ENCODE measurements at regions not wholly inside any gene's neighbourhood (a gene's known extent, or its start where the extent isn't known, plus 50 kb on each side); places are given as distances from the start of the nearest gene placed in this dataset.

DNA sequence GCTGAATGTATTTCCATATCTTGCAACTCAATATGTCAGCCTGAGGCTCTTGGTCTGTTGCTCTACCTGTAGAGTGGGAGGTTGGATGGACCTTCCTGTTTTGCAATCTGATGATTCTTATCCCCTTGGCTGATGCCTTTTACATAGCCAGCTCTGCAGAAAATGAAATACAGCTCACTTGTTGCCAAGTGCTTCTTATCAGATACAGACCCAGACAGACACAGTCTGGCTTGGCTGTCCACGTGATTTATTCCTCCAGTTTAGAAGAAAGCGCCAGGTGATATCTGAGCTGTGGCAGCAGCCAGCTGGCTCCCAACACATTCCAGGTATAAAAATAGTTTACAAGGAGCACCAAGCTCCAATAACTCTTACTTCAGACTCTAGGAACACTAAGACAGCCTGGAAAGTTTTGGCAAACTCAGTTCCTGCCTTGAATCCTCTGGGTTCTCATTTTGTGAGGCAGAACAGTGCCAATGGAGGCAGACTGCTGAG, 479.2 kb upstream of the USP24 start:
- DNase-seq = no peak

DNA sequence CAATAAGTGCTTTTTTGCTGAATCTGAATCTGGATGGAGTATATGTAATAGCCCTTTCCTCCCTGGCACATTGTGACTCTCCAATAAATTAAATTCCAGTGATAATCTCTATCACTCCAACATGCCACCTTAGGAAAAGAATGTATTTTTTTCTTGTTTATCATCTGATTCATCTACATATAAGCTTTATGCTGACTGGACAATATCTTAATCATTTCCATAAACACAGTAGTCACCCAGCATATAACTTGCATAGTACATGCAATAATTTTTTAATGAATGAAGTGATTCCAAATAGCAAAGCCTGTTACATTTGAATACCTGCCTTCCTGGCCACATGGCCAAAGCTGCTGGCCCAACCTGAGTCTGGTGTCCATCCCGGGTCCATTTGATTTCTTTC, 477.6 kb upstream of the USP24 start:
- no peak for DNase-seq

DNA sequence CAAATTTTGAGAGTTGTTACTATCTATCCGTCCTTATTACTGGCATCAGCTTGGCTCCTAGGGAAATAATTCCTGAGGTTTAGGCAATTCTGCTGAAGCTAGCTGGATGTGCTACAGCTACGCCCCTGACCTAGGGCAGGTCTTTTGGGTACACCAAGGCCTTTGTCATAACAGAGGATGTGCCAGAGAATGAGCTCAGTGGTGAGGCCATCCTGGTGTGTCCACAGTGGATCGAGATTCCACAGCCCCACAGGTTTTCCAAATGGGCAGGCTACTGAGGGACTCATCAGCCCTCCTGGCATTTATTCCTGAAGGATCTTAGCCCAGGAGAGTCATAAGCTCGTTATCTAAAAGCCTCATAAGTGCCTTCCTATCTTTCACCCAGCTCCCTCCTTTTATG, 475.2 kb upstream of the USP24 start:
- no peak for DNase-seq

DNA sequence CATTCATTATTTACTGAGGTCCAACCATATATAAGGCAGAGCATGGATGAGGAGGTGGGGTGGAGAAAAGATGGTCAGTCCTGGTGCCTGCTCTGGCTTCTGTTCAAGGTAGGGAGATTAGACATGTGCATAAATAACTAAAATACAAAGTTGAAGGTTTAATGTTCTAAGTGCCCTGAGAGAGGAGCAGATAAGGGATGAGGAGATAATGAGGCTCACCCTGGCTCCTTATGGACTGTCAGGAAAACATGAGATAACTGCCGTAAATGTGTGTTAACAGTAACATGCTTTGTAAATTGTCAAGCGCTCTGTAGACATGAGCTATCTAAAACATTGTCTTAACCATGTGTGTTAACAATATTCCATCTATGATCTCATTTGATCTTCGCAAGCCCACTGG, 474.6 kb upstream of the USP24 start:
- DNase-seq = no peak

DNA sequence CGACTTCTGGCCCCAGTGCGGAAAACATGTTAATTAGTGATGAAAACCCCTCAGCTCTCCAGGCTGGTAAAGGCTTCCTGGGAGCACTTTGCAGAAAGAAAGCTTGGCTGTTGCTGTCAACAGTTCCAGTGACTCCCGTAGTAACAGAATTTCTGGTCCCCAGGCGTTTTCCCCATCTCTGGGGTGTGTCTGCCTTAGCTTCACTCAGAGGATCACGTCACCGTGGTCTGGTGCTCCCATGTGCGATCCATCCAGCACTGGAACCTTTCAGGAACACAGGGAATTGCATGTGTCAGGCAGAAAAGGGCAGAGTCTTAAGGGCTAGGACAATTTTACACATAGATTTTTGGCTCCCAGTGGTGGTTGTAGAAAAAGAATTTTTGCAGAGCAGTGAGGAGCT, 470.4 kb upstream of the USP24 start:
- no peak for DNase-seq

DNA sequence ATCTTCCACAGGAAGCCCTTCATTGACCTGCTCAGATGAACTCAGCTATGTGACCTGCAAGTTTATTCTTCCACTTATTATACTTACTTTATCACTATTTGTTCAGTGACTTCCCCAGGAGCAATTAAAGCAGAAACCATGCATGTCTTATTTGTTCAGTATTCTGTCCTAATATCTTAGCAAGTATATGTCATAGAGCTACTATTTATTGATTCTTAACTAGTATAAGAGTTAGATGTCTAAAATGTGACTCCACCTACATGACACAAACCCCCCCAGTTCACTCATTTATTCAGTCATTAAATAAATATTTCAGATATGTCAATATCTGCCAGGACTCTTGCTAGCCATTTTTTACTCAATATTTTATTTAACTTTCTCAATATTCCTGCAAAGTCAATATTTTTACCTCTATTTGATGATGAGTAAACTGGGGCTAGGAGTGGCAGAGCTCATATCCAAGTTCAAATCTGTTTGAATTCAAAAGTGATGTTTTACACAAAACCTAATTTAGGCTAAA, 469.0 kb upstream of the USP24 start:
- DNase-seq = no peak

DNA sequence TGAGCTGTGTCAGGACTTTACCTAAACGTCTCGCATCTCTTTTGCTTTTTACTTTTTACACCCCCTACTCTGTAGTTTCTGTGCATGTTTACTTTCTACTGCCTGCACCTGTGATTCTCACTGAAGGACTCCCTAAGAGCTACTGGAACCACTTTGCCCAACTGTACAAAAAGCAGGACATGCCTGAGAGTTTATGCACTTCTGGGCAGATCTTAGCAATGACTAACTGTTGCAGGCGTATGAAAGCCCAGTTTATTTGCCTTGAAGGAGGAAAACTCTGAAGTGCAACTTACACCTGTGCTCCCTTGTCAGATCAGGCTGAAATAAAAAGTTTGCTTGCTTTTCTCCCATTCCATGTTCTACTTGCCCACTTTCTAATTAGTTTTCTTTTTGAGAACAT, 467.0 kb upstream of the USP24 start:
- no peak for DNase-seq

DNA sequence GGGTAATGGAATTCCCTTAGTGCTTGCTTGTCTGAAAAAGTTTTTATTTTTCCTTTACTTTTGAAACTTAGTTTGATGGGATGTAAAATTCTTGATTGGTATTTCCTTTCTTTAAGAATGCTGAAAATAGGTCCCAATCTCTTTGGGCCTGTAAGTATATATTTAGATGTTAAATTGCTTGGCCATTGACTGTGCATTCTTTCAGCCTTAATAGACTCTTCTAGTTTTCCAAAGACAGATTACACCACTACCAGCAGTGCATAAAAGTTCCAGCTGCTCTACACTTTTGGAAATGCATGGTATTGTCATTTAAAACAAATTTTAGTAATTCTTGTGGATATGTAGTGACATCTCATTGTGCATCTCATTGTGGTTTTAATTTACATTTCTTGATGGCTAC, 464.8 kb upstream of the USP24 start:
- DNase-seq = no peak

DNA sequence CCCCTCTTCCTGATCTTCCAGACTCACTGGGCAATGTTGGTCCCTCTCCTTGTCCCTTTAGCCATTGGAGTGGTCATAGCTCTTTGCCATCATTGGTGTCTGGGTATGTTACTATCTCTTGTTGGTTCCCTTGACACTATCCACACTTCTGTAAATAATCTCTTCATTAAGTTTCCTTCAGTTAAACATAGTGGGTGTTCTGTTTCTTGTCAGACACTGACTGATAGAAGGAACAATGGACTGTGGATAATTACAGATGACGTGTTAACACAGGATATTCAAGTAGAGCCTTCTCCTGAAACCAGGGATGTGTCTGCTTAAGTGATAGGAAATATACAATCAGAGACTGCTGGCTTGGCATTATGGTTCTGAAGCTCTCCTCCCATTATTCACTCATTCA, 458.3 kb upstream of the USP24 start:
- no peak for DNase-seq

DNA sequence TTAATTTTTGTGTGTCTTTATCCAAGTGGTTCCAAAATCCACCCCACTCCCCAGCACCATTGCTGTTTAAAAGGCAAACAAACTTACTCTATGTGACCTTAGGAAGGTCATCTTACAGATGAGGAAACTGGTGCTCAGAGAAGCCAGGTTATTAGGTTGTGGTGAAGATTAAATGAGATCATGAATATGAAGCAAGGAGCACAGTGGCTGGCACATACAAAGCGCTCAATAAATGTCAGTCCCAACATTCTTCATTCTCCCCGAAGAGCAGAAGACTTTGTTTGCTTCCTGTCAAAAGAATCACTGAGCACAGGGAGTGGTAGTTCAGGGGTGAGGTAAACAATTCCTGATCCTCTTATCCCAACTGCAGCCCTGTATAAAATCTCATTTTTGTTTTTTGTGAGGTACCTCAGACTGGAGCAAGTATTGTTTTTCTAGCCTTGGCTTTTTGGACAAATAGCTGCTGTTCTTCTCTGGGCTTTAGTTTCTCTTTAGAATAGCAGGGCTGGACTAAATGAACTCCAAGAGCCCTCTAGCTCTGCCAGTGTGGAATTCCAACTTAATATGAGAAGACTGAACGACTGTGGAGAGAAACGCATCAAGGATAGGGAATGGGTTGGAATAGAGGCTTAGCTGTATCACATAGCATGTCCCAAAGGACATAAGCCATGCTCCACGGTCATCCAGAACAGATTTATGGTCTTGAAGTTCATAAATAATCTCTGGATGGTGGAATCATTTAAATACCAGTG, 455.3 kb upstream of the USP24 start:
- no peak for DNase-seq

DNA sequence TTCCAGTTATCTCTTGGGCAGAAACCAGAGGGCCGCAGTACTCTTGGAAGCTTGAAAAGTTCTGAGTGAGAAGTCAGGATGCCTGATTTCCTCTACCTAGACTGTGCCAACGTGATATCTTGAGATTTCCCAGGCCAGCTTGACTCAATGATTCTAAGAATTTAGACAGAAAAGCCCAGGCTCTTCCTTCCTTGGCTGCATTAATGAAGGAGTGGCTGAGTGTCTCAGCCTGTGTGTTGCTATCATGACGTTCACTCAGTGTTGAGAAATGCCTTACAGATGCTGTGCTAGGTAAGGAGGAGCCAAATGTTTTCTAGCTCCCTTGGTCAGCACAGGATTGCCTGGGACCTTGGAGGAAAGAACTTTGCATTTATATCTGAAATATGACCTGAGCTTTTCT, 454.1 kb upstream of the USP24 start:
- no peak for DNase-seq

DNA sequence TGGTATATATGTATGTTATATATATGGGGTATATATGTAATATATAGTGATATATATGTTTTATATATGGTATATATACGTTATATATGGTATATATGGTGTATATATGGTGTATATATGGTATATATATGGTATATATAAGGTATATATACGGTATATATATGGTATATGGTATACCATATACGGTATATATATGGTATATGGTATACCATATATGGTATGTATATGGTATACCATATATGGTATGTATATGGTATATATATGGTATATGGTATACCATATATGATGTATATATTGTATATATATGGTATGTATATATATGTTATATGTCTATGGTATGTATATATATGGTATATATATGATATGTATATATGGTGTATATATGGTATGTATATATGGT, 447.7 kb upstream of the USP24 start:
- no peak for DNase-seq

DNA sequence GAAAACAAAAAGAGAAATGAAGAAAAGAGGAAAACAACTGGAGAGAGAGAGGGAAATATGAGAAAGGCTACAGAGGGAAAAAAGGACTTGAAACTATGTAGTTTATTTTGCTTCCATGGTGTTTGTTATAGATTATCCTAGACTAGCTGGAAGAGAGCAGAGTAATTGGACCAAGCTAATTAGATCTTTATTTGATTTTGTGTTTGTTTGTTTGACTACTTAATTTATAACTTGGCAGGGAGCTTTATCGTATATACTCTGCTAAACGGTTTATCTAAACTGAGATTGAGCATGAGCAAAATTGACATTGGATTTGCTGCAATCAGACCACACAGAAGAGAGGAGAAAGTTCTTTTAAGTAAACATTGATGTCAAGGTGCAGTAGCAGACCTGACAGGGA, 443.8 kb upstream of the USP24 start:
- no peak for DNase-seq

DNA sequence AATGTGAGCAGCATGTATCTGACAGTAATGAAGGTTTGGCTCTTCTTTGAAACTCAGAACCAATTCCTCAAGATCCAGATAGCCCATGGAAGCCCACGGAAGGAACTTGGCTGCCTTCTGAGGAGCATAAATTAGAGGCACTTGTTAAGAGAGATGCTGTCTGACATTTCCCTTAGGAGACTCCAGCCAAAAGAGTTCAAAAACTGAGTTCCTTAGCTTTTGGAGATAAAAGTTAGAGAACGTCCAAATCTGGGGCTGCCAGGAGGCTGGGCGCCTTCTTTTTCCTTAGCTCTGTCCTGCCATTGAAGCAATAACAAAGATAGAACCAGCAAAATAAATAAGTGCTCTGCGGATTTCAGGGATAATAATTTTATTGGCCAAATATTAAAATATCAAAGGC, 439.6 kb upstream of the USP24 start:
- no peak for DNase-seq

DNA sequence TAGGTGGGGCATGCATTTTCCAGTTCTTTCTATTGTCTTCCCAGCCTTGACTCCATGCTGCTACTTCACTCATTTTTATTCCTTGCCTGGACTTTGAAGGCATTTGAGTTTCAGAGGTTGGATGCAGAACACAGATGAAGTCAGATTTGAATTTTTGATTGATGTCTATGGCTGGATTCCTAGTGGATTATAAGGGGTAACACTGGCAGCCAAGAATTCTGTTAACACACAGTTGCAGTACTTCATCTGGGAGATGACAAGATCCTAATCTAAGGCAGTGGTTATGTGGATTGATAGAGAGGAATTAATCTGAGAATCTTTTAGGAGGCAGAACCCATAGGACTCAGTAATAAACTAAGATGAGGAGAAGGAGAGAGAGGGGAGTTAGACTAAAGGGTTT, 439.0 kb upstream of the USP24 start:
- no peak for DNase-seq

DNA sequence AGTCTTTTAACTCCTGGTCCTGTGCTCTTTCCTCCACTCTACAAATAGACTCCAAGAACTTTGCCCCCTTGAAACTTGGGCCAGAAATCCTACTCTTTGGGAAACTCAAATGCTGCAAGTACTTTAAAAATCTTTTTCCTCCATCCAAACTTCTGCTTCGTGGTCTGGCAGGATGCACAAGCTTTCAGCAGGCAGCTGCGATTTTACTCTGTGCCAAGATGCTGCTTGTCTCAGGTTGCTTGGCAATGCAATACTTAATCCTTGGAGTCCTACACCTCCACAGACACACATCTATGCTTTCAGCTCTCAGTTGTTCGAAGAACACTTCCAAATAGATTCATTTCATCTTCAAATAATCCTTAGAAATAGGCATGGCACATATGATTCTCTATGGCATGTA, 435.3 kb upstream of the USP24 start:
- no peak for DNase-seq

DNA sequence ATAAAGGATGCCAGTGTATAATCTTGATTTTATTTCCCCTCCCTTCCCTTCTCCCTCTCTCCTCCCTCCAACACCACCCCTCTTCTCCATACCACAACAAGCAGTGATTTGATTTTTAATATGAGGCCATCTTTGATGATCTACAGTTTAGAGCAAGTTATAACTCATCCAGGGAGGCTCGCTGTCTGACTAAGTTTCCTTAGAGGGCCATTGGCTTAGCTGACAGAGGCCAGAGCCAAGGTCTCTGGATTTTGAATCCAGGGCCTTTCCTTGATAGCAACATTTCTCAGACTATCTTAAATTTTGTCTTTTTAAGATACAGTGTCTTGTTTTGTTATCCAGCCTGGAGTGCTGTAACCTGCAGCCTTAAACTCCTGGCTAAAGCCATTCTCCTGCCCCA, 431.0 kb upstream of the USP24 start:
- DNase-seq = no peak

DNA sequence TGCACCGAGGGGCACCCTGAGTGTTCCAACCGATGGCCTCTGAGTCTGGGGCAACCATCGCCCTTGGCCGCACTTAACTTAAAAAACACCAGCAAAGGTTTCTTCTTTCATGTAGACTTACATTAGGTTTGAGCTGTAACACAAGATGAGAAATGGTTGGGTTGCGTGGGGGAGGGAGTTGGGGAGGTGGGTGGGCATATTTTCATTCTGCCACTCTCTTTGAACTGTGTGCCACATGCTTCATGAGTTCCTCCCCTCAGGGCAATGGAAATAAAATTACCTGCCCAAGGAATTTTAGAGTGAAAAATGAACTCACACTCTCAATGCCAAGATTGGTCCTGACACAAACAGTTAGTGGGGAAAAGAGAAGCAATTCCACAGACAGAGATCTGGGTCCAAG, 430.1 kb upstream of the USP24 start:
- DNase-seq = no peak

DNA sequence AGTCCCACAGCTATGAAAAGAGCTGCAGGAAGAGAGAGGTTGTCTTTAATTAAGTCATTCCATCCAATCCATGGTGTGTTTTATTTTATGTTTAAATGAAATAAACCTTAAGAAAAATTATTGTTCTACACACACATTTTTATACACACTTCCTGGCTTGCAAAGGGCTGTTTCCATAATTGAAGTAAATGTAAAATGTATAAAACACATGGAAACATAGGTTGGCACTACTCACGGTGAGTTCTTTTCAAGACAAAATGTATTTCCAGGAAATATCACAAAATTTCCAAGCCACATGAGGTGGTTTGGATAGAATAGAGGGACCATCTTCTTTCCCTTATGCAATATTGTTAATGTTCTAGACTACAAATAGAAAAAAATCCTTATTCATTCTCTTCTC, 426.8 kb upstream of the USP24 start:
- DNase-seq = no peak

DNA sequence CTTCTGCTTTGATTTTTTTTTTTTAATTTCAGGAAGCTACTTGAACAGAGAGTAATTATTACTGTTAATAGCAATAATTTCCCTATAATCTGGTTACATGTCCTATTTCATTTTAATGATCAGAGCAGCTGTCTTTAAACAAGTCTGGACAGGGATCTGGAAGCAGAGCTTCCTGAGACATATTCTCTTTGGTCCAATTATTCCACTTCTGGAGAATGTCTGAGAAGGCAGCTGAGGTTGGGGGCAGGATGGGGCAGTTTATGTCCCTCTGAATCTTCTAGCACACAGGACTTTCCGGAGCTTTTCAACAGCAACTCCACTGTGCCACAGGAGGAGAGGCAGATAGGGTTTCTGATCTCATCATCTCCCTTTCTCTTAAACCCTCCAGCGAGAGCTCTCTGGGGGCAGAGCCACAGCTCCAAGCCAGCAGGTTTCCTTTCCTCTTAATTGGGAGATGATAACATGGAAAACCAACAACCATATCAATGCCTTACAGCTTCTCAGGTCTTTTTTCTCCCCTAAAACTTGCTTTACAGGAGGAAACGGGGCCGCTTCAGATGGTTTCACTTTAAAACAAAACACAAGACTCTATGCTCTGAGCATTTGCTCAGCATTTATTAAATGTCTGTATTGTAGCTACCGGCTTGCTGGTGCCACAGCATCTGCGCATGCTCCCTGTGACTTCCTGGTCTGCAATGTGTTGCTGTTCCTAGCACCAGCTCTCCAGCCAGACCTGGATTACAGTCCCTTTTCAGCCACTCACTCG, 425.7 kb upstream of the USP24 start:
- peak; percentile 46 for DNase-seq

DNA sequence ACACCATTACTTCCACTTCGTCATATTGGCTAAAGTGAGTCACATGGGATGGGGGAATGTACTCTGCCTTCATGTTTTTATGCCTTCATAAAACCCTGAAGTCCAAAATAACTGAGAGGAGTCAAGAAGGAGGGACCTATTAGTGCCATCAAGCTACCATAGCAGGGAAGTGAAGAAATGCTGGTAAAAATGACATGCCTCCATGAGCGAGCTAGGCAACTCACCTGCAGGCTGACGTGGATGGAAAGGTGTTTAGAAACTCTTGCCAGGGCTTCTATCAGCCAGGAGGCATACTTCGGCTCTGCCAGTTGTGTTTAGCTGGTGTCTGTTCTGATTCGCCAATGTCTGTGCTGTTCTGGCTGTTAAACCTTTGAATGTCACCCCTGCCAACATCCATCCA, 424.4 kb upstream of the USP24 start:
- no peak for DNase-seq

DNA sequence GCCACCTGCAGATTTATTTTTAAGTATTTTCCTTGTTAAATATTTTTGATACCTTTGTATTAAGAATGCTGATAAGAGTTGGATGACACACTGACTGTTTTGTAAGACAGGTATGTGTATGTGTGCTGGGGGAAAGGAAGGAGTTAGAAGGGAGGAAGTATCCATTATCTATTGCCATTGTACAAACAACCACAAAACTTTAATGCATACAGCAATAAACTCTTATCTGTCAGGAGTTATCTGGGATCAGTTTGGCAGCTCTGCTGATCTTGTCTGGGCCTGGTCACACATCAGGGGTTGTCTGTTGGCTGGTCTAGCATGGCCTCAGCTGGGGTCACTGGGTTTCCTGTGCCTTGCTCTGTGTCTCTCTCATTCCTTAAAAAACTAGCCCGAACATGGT, 423.9 kb upstream of the USP24 start:
- DNase-seq = no peak

DNA sequence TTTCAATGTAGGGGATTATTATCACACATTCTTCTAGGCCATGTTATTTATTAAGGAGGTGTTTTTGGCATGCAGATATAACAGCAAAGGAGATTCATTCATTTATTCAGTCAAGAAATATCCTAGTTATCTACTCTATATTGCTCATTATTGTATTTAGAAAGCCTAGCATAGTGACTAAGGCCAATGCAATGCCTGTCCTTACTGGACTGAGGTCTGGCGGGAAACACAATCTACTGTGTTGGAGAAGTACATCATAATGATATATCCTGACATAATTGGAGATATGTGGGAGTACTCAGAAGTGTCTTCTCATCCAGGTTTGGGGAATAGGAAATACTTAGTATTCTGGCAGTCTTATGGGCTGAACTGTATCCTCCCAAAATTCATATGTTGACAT, 421.5 kb upstream of the USP24 start:
- no peak for DNase-seq

DNA sequence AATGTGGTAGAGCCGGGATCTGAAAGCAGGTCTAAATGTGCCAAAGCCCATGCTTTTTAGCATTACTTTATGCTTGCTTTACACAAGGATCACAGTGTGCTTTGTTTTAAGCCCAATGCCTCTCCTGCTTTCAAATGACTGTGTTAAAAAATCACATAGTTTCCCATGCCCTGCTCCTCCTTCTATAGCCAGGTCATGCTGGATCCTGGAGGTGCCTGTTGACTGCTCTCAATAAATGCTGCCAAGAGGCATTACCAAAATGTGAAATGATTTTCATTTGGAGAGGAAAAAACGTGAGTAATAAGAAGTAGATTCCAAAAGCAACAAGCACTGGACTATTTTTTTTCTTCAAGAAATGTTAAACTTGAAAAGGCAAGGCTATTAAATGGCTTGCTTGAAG, 420.7 kb upstream of the USP24 start:
- DNase-seq = no peak

DNA sequence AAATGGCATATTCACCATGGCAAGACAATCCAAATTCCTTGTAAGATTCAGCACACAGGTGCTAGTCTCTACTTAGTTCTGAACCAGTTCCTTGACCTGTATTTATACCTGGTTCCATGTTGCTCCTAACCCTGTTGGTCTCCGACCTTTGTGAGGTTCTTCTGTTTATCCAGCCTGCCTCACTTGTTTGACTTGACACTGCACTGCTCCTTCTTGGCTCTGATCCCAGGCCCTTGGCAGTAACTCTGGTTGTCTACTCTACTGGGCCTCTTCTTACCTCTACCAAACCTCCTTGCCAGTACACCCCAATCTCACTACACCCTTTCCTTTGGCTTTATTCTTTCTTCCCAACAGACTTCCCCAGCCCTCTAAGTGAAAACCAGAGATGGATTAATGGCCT, 419.4 kb upstream of the USP24 start:
- no peak for DNase-seq
